ENCODE measurements at regions not wholly inside any gene's neighbourhood (a gene's known extent, or its start where the extent isn't known, plus 50 kb on each side); places are given as distances from the start of the nearest gene placed in this dataset.

DNA sequence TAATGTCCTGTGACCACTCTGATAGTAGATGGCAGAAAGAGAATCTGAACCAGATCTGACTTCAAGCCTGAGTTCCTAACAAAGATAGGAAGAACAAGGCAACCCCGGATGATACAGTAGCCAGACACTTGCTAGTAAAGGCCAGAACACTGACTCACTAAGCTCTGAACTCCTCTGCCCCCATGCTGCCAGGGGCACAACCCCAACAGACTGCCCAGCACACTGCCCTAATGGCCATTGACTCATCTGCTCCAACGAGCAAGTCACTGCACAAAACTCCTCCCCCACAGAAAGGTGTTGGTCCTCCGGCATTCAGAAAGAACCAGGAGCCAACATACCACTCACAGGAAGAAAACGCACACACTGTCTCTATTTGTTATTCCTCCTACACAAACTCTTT is 179.6 kb upstream of the NUDT4 start:
- no peak overlapping the region for H3K4me3 ChIP-seq
- no peak for TF ChIP-seq Cebpa-rat (IDR thresholded peaks at IDR 0.05)
- no peak overlapping the region for H3K27ac ChIP-seq

DNA sequence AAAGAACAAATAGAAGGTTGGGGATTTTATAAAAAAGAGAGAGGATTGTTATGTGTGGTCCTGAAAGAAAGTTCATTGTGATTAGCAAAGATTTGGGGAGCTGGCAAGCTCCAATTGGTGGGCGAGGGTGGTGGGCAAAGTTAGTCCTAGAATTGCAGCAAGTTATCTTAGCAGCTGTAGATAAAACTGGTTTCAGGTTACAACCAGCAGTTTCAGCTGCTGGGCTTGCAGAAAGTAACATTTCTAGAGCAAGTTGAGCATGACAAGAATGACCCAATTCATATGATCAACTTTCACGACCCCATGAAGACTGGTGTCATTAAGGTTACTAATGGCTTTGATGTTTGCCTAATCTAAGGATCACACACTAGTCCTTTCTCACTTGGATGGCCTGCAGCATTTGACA is 177.9 kb upstream of the NUDT4 start:
- Histone ChIP-seq H3K4me1 (peaks cover 0 to 8% (median 0%) of the 10 kb centered on the region in 10 experiments; a peak in 1 of 20 replicates), H3K4me3 (no peak overlapping the region), H3K4me2 (no peak overlapping the region), H3K36me3 (no peaks in the 10 kb centered on the region), H3K9ac (no peak overlapping the region), H3K27me3 (no peaks in the 10 kb centered on the region), H4K20me1 (no peaks in the 10 kb centered on the region), H3K9me3 (replicated peaks in 1 of 11) (peaks cover 0 to 2% (median under 1%) of the 10 kb centered on the region in 11 experiments; a peak in 6 of 22 replicates), H3K27ac (no peak overlapping the region)
- no peak for TF ChIP-seq Cebpa-rat (IDR thresholded peaks at IDR 0.05)

More for the DNA sequence above, 179.6 kb upstream of the NUDT4 start:
- no peak overlapping the region for H3K4me2 ChIP-seq
- H4K20me1 ChIP-seq = no peaks in the 10 kb centered on the region
- H3K9ac ChIP-seq = no peak overlapping the region
- H3K36me3 ChIP-seq = no peaks in the 10 kb centered on the region
- no peaks in the 10 kb centered on the region for H3K27me3 ChIP-seq
- peaks cover 0 to 8% (median 0%) of the 10 kb centered on the region in 10 experiments; a peak in 1 of 20 replicates for H3K4me1 ChIP-seq
- peaks cover 12 to 19% (median 18%) of the 10 kb centered on the region in 11 experiments for H3K9me3 ChIP-seq (replicated peaks in 1 of 11)

DNA sequence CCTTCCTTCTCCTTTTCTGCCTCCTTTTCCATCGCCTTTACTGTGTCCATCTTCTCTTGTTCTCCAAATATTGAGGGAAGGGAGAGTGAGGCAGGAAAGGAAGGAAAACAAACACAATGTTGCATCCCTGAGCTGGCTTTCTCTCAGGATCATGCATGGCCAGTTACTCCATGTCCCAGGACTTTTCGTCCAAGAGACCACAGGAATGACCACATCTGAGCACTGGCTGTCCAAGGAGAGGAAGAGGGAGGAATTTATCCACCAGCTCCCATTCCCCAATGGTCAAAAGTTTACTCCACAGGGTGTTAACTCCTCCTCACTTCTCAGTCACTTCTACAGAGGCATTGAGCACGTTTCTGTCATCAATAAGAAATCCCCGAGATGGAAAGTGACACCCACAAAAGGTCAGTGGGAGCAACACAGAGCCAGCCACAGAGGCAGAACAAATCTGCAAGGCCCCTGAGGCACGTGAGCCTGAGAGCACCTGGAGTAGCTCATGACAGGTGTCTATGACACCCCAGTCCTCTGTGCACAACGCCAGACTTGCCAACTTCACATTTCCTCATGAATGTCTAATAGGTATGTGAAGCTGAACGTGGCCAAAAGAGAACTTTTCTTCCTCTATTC is 177.3 kb upstream of the NUDT4 start:
- H3K9me3 ChIP-seq (replicated peaks in 1 of 11) = no peaks in the 10 kb centered on the region
- no peak overlapping the region for H3K4me3 ChIP-seq
- no peaks in the 10 kb centered on the region for H3K36me3 ChIP-seq

DNA sequence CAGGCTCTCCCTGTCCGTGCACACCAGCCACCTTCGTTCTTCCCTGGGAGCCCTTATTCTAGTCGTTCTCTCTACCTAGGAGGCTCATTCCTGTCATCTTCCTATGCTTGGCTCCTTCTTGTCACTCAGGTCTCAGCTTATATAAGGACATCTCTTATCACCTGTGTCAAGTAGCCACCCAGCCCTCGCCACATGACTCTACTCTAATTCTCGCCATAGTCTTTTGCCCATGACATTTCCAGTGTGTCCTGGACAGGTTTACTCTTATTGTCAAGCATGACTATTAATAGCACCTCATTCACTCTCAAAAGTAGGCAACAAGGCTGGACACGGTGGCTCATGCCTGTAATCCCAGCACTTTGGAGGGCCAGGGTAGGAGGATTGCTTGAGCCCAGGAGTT is 175.7 kb upstream of the NUDT4 start:
- Histone ChIP-seq H3K4me1 (no peaks in the 10 kb centered on the region), H3K9me3 (replicated peaks in 1 of 11) (no peaks in the 10 kb centered on the region), H4K20me1 (no peaks in the 10 kb centered on the region), H3K9ac (no peak overlapping the region), H3K27me3 (no peaks in the 10 kb centered on the region), H3K4me2 (no peak overlapping the region), H3K36me3 (no peaks in the 10 kb centered on the region), H3K4me3 (no peak overlapping the region), H3K27ac (no peak overlapping the region)
- no peak for TF ChIP-seq Cebpa-rat (IDR thresholded peaks at IDR 0.05)

More for the DNA sequence above, 177.3 kb upstream of the NUDT4 start:
- Histone ChIP-seq H3K4me1 (peaks cover 0 to 8% (median 0%) of the 10 kb centered on the region in 10 experiments; a peak in 1 of 20 replicates), H3K27me3 (no peaks in the 10 kb centered on the region), H4K20me1 (no peaks in the 10 kb centered on the region), H3K9ac (no peak overlapping the region), H3K4me2 (no peak overlapping the region), H3K27ac (no peak overlapping the region)
- no peak for TF ChIP-seq Cebpa-rat (IDR thresholded peaks at IDR 0.05)

DNA sequence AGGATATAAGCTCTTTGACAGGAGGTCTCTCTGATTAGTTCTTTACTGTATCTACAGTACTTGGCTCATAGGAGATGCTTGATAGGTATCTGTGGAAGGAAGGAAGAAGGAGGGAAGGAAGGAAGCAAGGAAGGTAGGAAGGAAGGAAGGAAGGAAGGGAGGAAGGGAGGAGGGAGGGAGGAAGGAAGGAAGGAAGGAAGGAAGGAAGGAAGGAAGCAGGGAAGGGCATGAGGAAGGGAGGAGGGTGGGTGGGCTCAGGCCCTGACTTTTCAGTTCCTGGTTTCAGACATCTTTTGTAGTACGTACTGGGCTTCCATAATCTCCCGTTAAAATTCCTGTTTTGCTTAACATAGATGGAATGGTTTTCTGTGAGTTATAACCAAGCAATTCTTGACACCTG is 175.0 kb upstream of the NUDT4 start:
- Histone ChIP-seq H3K4me2 (no peak overlapping the region), H4K20me1 (no peaks in the 10 kb centered on the region), H3K27me3 (no peaks in the 10 kb centered on the region), H3K27ac (no peak overlapping the region), H3K4me1 (no peaks in the 10 kb centered on the region), H3K4me3 (no peak overlapping the region), H3K9ac (no peak overlapping the region), H3K9me3 (replicated peaks in 1 of 11) (no peaks in the 10 kb centered on the region), H3K36me3 (no peaks in the 10 kb centered on the region)
- no peak for TF ChIP-seq Cebpa-rat (IDR thresholded peaks at IDR 0.05)

DNA sequence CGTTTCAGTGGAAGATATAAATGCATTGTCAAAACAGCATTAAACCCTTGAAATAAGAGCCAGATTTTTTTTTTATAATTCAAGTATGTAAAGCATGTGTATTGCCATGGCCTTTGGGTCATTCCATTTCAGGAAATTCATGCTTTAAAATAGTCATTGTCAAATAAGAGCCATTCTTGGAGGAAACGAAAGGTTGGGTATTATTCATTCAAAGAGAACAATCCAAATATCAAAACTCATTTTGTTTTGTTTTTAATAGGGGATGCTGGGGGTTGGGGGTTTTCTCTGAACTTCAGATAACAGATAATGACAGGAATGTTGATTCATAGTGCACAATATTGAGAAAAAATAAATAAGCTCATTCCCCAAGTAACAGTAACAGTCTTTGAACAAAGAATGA is 174.4 kb upstream of the NUDT4 start:
- H3K4me2 ChIP-seq = no peak overlapping the region
- no peak overlapping the region for H3K9ac ChIP-seq
- no peaks in the 10 kb centered on the region for H3K9me3 ChIP-seq (replicated peaks in 1 of 11)
- H3K27ac ChIP-seq = no peak overlapping the region
- H4K20me1 ChIP-seq = no peaks in the 10 kb centered on the region
- H3K4me1 ChIP-seq = no peaks in the 10 kb centered on the region
- no peaks in the 10 kb centered on the region for H3K36me3 ChIP-seq
- no peak overlapping the region for H3K4me3 ChIP-seq
- no peaks in the 10 kb centered on the region for H3K27me3 ChIP-seq
- no peak for TF ChIP-seq Cebpa-rat (IDR thresholded peaks at IDR 0.05)

DNA sequence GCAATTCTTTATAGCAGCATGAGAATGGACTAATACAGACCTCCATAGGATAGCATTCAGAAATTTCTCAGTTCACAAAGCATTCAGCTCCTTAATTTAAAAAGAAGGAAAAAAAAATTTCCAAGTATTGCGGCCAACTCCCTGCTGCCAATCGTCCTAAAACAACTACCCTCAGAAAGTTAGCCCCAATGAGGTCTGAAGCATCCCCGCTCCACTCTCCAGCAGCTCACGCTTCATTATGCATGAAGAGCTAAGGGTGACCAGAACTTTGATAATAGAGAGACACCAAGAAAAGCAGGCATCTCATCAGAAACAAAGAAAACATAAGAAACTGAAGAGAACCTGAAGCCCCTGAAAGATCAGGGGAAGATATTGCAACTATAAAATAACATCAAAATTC is 172.8 kb upstream of the NUDT4 start:
- Histone ChIP-seq H3K9me3 (replicated peaks in 1 of 11) (no peaks in the 10 kb centered on the region), H3K4me1 (no peaks in the 10 kb centered on the region), H3K4me2 (no peak overlapping the region), H3K27me3 (no peaks in the 10 kb centered on the region), H3K27ac (no peak overlapping the region), H3K36me3 (no peaks in the 10 kb centered on the region), H4K20me1 (no peaks in the 10 kb centered on the region), H3K4me3 (no peak overlapping the region), H3K9ac (no peak overlapping the region)
- TF ChIP-seq Cebpa-rat (IDR thresholded peaks at IDR 0.05) = no peak

DNA sequence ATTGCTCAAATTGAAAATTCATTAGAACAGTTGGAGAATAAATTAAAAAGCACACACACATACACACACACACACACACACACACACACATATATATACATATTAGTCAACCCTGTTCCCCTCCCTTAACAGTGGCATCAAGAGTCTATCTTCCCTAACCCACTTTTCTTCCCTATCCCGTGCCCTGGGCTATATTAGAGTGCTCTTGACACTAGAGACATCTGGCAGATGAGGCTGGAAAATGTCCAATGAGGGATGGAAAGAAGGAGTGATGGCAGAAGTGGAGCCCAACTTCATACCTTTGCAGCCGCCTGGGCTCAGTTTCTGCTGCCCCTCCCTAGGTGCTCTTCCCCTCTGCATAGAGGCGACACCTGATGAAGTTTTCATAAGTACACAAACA is 172.4 kb upstream of the NUDT4 start:
- Histone ChIP-seq H3K27ac (no peak overlapping the region), H4K20me1 (no peaks in the 10 kb centered on the region), H3K9me3 (replicated peaks in 1 of 11) (0 out of 22 replicates have a peak, but pooled peaks cover 0 to under 1% (median 0%) of the 10 kb centered on the region in 11 experiments), H3K4me3 (no peak overlapping the region), H3K36me3 (no peaks in the 10 kb centered on the region), H3K9ac (no peak overlapping the region), H3K27me3 (no peaks in the 10 kb centered on the region), H3K4me1 (no peaks in the 10 kb centered on the region), H3K4me2 (no peak overlapping the region)
- TF ChIP-seq Cebpa-rat (IDR thresholded peaks at IDR 0.05) = no peak

DNA sequence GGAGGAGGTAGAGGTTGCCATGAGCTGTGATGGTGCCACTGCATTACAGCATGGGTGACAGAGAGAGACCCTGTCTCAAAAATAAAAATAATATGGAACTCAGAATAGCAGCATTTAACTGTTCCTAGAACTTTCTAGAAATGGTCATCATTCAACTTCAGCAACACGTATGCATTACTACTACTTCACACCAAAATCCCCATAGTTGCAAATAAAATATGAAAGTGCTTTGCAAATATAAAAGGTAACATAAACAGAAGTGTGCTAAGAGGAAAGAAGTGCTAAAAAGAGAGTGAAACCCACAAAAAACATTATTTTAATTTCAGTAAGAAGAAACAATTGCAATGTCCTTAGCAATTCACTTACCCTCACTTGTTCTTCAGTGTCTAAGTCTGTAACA is 169.7 kb upstream of the NUDT4 start:
- no peaks in the 10 kb centered on the region for H3K4me1 ChIP-seq
- H3K36me3 ChIP-seq = no peaks in the 10 kb centered on the region
- peaks cover 0 to 7% (median 0%) of the 10 kb centered on the region in 11 experiments; a peak in 1 of 22 replicates for H3K9me3 ChIP-seq (replicated peaks in 1 of 11)
- no peak for TF ChIP-seq Cebpa-rat (IDR thresholded peaks at IDR 0.05)
- H3K27ac ChIP-seq = no peak overlapping the region
- no peaks in the 10 kb centered on the region for H3K27me3 ChIP-seq
- no peak overlapping the region for H3K9ac ChIP-seq
- no peak overlapping the region for H3K4me2 ChIP-seq
- H3K4me3 ChIP-seq = no peak overlapping the region
- no peaks in the 10 kb centered on the region for H4K20me1 ChIP-seq
